ENCODE measurements at regions not wholly inside any gene's neighbourhood (a gene's known extent, or its start where the extent isn't known, plus 50 kb on each side); places are given as distances from the start of the nearest gene placed in this dataset.

DNA sequence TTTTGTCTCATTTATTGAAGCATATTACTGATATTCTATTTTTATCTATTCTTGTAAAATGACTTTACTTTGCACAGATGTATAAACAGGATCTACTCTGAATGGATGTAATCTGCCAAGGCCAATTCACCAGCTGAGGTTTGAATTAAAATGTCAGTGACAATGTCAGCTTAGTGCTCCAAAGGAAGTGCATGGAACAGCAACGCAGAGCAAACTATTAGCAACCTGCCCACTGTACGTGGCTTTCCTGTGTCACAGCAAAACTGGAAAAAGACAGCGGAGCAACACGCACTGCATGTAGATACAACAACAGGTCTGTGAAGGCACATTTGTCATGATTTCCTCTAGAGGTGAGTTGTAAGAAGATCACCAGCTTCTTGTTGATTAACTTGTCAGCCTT, 409.4 kb downstream of the MED10 start:
- Histone ChIP-seq H3K4me3 (ENCODE audit: low read length) (no peak overlapping the region), H3K27ac (ENCODE audit: low read length) (no peak overlapping the region), H3K36me3 (ENCODE audit: control insufficient read depth, insufficient read depth, low read length) (no peaks in the 10 kb centered on the region), H3K9me3 (ENCODE audit: control insufficient read depth, insufficient read depth, low read length) (no peaks in the 10 kb centered on the region), H3K27me3 (ENCODE audit: control insufficient read depth, insufficient read depth, low read length) (no peaks in the 10 kb centered on the region), H3K4me1 (ENCODE audit: control insufficient read depth, insufficient read depth, low read length) (no peaks in the 10 kb centered on the region)
- intact Hi-C loops (cut with micrococcal nuclease) = no loop called here
- H3K36me3 Mint-ChIP-seq = no peaks in the 10 kb centered on the region
- no peaks in the 10 kb centered on the region for H3K4me1 Mint-ChIP-seq
- peaks cover 11 to 17% of the 10 kb centered on the region in 2 donors for H3K9me3 Mint-ChIP-seq
- ATAC-seq = no peak
- H3K4me3 Mint-ChIP-seq = no peak overlapping the region
- H3K27me3 Mint-ChIP-seq (ENCODE audit: low read depth in 2 of 2) = no peaks in the 10 kb centered on the region
- H3K27ac Mint-ChIP-seq = no peak overlapping the region
- TF ChIP-seq, protein P1, sequence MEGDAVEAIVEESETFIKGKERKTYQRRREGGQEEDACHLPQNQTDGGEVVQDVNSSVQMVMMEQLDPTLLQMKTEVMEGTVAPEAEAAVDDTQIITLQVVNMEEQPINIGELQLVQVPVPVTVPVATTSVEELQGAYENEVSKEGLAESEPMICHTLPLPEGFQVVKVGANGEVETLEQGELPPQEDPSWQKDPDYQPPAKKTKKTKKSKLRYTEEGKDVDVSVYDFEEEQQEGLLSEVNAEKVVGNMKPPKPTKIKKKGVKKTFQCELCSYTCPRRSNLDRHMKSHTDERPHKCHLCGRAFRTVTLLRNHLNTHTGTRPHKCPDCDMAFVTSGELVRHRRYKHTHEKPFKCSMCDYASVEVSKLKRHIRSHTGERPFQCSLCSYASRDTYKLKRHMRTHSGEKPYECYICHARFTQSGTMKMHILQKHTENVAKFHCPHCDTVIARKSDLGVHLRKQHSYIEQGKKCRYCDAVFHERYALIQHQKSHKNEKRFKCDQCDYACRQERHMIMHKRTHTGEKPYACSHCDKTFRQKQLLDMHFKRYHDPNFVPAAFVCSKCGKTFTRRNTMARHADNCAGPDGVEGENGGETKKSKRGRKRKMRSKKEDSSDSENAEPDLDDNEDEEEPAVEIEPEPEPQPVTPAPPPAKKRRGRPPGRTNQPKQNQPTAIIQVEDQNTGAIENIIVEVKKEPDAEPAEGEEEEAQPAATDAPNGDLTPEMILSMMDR (IDR thresholded peaks at IDR 0.05) = no peak
- no peak for DNase-seq
- 88% methylated on average over 4 of the region's 4 CpGs for WGBS (ENCODE audit: insufficient coverage)

DNA sequence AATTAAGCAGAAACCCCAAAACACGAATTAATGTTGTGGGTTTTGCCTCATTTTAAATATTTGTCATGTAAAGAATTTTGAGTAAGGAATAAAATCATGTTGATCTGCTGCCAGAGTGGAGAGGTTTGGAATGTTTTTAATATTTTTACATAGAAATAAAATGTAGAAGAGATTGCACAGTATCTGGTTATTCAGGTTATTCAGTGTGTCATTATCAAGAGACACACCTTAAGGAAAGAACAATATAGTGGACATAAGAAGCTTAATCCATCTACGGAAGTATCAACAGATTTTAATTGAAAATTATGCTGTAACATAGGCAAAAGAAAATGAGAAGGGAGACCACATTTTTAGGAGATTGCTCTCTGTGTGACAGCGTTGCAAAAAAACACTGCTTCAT, 410.4 kb downstream of the MED10 start:
- no peaks in the 10 kb centered on the region for H3K4me1 Mint-ChIP-seq
- no peaks in the 10 kb centered on the region for H3K36me3 Mint-ChIP-seq
- H3K9me3 ChIP-seq (ENCODE audit: control insufficient read depth, insufficient read depth, low read length) = no peaks in the 10 kb centered on the region
- no peaks in the 10 kb centered on the region for H3K36me3 ChIP-seq (ENCODE audit: control insufficient read depth, insufficient read depth, low read length)
- no peak overlapping the region for H3K4me3 ChIP-seq (ENCODE audit: low read length)
- H3K27me3 Mint-ChIP-seq (ENCODE audit: low read depth in 2 of 2) = no peaks in the 10 kb centered on the region
- intact Hi-C loops (cut with micrococcal nuclease) = no loop called here
- H3K9me3 Mint-ChIP-seq = peaks cover 11 to 17% of the 10 kb centered on the region in 2 donors
- H3K4me3 Mint-ChIP-seq = no peak overlapping the region
- H3K27ac ChIP-seq (ENCODE audit: low read length) = no peak overlapping the region
- H3K27me3 ChIP-seq (ENCODE audit: control insufficient read depth, insufficient read depth, low read length) = no peaks in the 10 kb centered on the region
- H3K4me1 ChIP-seq (ENCODE audit: control insufficient read depth, insufficient read depth, low read length) = no peaks in the 10 kb centered on the region
- DNase-seq = no peak
- TF ChIP-seq, protein P1 (IDR thresholded peaks at IDR 0.05) = no peak
- H3K27ac Mint-ChIP-seq = no peak overlapping the region
- 100% methylated on average over 2 of the region's 3 CpGs for WGBS (ENCODE audit: insufficient coverage)
- ATAC-seq = no peak

DNA sequence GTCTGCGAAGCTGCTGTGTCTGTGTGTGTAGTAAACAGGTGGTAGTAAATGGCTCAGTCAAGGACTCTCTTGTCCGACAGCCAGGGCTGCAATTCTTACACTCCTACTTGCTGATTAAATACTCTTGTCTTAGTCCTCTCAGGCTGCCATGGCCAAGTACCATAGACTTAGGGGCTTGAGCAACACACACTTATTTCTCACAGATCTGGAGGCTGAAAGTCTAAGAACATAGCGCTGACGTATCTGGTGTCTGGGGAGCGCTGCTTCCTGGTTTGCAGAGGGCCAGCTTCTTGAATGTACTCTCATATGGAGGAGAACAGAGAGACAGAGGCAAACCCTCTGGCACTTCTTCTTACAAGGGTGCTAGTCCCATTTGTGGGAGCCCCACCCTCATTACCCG, 411.0 kb downstream of the MED10 start:
- Histone ChIP-seq H3K27ac (ENCODE audit: low read length) (no peak overlapping the region), H3K27me3 (ENCODE audit: control insufficient read depth, insufficient read depth, low read length) (no peaks in the 10 kb centered on the region), H3K9me3 (ENCODE audit: control insufficient read depth, insufficient read depth, low read length) (no peaks in the 10 kb centered on the region), H3K4me3 (ENCODE audit: low read length) (no peak overlapping the region), H3K4me1 (ENCODE audit: control insufficient read depth, insufficient read depth, low read length) (no peaks in the 10 kb centered on the region), H3K36me3 (ENCODE audit: control insufficient read depth, insufficient read depth, low read length) (no peaks in the 10 kb centered on the region)
- ATAC-seq (no peak), DNase-seq (no peak)
- WGBS (ENCODE audit: insufficient coverage) = 82% methylated on average over 6 of the region's 6 CpGs
- no peak overlapping the region for H3K4me3 Mint-ChIP-seq
- H3K27ac Mint-ChIP-seq = no peak overlapping the region
- TF ChIP-seq, protein P1 (IDR thresholded peaks at IDR 0.05) = no peak
- intact Hi-C loops (cut with micrococcal nuclease) = no loop called here
- H3K4me1 Mint-ChIP-seq = no peaks in the 10 kb centered on the region
- peaks cover 8 to 15% of the 10 kb centered on the region in 2 donors for H3K9me3 Mint-ChIP-seq
- H3K36me3 Mint-ChIP-seq = no peaks in the 10 kb centered on the region
- H3K27me3 Mint-ChIP-seq (ENCODE audit: low read depth in 2 of 2) = no peaks in the 10 kb centered on the region

DNA sequence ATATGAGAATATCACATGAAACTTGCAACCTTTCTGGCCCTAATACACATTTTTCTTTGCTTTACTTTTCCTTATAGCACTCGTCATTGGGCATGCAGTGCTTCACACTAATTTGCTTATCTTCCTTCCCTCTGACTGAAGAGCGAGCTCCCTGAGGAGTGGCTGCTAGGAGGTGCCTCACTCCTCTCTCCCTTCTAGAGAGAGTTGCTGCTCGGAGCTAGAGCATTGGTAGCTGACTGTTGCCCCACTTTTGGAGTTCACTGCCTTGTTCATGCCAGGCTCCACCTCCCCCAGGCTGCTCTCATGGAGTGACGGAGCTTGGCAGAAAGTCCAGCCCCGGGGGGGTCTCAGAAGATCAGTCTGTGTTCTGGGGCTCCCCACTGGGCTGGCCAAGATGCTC, 413.2 kb downstream of the MED10 start:
- H3K27me3 ChIP-seq (ENCODE audit: control insufficient read depth, insufficient read depth, low read length) = no peaks in the 10 kb centered on the region
- Mint-ChIP-seq H3K4me3 (no peak overlapping the region), H3K27me3 (ENCODE audit: low read depth in 2 of 2) (no peaks in the 10 kb centered on the region), H3K27ac (no peak overlapping the region), H3K36me3 (no peaks in the 10 kb centered on the region), H3K4me1 (no peaks in the 10 kb centered on the region), H3K9me3 (peaks cover 8 to 10% of the 10 kb centered on the region in 2 donors)
- WGBS (ENCODE audit: insufficient coverage) = 68% methylated on average over 5 of the region's 5 CpGs
- no peak overlapping the region for H3K27ac ChIP-seq (ENCODE audit: low read length)
- intact Hi-C loops (cut with micrococcal nuclease) = no loop called here
- no peak for ATAC-seq
- TF ChIP-seq, protein P1 (IDR thresholded peaks at IDR 0.05) = no peak
- no peaks in the 10 kb centered on the region for H3K4me1 ChIP-seq (ENCODE audit: control insufficient read depth, insufficient read depth, low read length)
- H3K4me3 ChIP-seq (ENCODE audit: low read length) = no peak overlapping the region
- no peak for DNase-seq
- H3K36me3 ChIP-seq (ENCODE audit: control insufficient read depth, insufficient read depth, low read length) = no peaks in the 10 kb centered on the region
- H3K9me3 ChIP-seq (ENCODE audit: control insufficient read depth, insufficient read depth, low read length) = no peaks in the 10 kb centered on the region
